Erythroblast (primary cell): ENCODE measurements at regions not wholly inside any gene's neighbourhood (a gene's known extent, or its start where the extent isn't known, plus 50 kb on each side); places are given as distances from the start of the nearest gene placed in this dataset.

Source experiments
- GATA1 ChIP-seq: IDR thresholded peaks from 2 replicates; pipeline ENCODE4 v1.6.1; 2011; ENCODE audit warnings: low read depth, mild to moderate bottlenecking, control low read depth, low read length, moderate library complexity
- POLR2A ChIP-seq: IDR thresholded peaks from 2 replicates; pipeline ENCODE4 v1.6.1; 2011; ENCODE audit warnings: mild to moderate bottlenecking, low read length

- TF ChIP-seq POLR2A (no peak), GATA1 (no peak)
Observed at GRCh38 chr2:10236571-10237391, 65.9 kb upstream of the HPCAL1 start.
